ENCODE measurements at regions not wholly inside any gene's neighbourhood (a gene's known extent, or its start where the extent isn't known, plus 50 kb on each side); places are given as distances from the start of the nearest gene placed in this dataset.

DNA sequence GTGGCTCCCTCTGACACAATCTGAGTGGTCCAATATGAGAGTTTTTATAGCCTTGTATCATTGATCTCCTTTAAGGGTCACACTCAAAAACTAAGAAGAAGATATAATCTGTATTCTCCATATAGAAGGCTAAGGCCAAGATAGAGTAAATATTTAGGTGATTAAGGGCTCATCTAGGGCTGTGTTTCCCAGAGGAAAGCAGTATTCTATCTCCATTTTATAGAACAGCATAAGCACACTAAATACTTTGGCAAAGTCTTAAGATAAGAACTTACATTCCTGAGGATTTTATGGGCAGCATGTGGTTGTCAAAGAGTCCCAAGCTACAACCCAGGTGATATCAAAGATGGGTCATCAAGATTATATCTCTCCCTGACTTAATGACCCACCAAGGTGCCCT lies 377.6 kb downstream of the KIF16B start:
- TF ChIP-seq, protein P1, sequence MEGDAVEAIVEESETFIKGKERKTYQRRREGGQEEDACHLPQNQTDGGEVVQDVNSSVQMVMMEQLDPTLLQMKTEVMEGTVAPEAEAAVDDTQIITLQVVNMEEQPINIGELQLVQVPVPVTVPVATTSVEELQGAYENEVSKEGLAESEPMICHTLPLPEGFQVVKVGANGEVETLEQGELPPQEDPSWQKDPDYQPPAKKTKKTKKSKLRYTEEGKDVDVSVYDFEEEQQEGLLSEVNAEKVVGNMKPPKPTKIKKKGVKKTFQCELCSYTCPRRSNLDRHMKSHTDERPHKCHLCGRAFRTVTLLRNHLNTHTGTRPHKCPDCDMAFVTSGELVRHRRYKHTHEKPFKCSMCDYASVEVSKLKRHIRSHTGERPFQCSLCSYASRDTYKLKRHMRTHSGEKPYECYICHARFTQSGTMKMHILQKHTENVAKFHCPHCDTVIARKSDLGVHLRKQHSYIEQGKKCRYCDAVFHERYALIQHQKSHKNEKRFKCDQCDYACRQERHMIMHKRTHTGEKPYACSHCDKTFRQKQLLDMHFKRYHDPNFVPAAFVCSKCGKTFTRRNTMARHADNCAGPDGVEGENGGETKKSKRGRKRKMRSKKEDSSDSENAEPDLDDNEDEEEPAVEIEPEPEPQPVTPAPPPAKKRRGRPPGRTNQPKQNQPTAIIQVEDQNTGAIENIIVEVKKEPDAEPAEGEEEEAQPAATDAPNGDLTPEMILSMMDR (IDR thresholded peaks at IDR 0.05; ENCODE audit: insufficient read depth, low read depth, low read length, missing control alignments) = no peak
- no peak for DNase-seq (ENCODE audit: low read depth)
- H3K4me3 ChIP-seq (ENCODE audit: low read length) = no peak overlapping the region

DNA sequence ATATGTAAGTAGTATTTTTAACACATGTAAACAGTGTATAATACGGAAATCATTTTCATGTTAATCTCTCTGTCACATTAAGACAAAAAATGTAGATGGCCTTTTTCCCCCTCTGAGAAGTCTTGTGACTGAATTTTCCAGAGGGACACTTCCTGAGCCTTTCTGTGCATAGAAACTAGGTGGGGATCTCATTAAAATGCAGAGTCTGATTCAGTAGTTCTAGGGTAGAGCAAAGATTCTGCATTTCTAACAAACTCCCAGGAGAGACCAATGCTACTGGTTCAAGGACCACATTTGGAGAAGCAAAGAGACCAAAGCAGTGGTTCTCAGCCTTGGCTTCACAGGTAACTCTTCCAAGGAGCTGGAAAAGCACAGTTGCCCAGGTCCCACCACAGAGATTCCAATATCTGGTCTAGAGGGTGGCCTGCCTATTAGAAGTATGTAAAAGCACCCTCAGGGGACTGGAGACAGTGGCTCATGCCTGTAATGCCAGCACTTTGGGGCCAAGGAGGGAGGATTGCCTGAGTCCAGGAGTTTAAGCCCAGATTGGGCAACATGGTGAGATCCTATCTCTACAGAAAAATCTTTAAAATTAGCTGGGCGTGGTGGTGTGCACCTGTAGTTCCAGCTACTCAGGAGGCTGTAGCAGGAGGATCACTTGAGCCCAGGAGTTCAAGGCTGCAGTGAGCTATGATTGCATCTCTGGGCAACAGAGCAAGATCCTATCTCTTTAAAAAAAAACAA lies 378.5 kb downstream of the KIF16B start:
- TF ChIP-seq, protein P1 (IDR thresholded peaks at IDR 0.05; ENCODE audit: insufficient read depth, low read depth, low read length, missing control alignments) = no peak
- H3K4me3 ChIP-seq (ENCODE audit: low read length) = no peak overlapping the region
- DNase-seq (ENCODE audit: low read depth) = no peak

DNA sequence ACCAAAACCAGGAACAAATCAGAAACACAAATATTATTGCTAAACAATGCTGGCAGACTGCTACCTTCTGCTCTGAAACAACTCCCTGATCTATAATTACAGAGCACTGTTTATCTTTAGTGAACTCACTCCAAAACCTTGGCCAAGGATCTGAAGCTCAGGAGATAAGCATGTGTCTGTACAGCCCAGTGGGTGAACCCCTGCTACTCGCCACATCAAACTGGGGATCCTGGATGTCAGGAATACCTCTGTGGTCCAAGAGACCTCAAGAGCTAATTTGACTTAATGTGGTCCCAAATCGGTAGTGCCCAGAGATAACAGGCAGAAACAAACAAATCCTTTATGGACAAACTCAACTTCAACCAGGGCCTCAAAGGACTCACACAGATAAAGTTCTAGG lies 381.8 kb downstream of the KIF16B start:
- no peak for DNase-seq (ENCODE audit: low read depth)
- TF ChIP-seq, protein P1 (IDR thresholded peaks at IDR 0.05; ENCODE audit: insufficient read depth, low read depth, low read length, missing control alignments) = no peak
- H3K4me3 ChIP-seq (ENCODE audit: low read length) = no peak overlapping the region

DNA sequence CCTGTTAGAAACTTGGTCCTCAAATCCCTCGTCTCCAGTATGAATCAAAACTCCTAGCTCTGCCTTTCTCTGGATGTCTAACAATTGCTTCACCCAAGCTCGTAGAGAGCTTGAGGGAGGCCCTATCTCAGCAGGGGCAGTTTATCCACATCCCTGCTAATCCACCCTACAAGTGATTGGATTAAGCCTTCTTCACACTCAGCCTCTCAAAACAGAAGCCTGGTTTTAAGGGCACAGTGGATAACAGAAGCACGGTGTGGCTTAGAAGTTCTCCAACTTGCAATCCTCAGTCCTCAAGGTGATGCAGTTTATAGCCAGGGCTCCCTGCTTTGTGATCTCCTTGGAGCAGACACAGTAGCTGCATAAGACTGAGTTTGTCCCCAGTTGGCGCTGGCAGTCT lies 383.9 kb downstream of the KIF16B start:
- no peak overlapping the region for H3K4me3 ChIP-seq (ENCODE audit: low read length)
- TF ChIP-seq, protein P1 (IDR thresholded peaks at IDR 0.05; ENCODE audit: insufficient read depth, low read depth, low read length, missing control alignments) = no peak
- DNase-seq (ENCODE audit: low read depth) = no peak

DNA sequence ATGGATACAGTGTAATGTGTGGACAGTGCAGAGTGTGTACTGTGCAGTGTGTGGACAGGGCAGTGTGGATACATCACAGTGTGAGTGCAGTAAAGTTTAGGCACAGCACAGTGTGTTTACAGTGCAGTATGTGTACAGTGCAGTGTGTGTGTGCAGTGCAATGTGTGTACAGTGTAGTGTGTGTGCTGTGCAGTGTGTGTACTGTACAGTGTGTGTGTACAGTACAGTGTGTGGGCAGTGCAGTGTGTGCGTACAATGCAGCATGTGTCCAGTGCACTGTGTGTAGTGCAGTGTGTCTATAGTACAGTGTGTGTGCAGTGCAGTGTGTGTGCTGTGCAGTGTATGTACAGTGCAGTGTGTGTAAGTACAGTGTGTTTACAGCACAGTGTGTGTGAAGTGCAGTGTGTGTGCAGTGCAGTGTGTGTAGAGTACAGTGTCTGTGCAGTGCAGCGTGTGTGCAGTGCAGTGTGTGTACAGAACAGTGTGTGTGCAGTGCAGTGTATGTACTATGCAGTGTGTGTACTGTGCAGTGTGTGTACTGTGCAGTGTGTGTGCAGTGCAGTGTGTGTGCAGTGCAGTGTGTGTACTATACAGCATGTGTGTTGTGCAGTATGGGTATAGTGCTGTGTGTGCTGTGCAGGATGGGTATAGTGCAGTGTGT lies 385.2 kb downstream of the KIF16B start:
- TF ChIP-seq, protein P1 (IDR thresholded peaks at IDR 0.05; ENCODE audit: insufficient read depth, low read depth, low read length, missing control alignments) = no peak
- DNase-seq (ENCODE audit: low read depth) = no peak
- no peak overlapping the region for H3K4me3 ChIP-seq (ENCODE audit: low read length)

DNA sequence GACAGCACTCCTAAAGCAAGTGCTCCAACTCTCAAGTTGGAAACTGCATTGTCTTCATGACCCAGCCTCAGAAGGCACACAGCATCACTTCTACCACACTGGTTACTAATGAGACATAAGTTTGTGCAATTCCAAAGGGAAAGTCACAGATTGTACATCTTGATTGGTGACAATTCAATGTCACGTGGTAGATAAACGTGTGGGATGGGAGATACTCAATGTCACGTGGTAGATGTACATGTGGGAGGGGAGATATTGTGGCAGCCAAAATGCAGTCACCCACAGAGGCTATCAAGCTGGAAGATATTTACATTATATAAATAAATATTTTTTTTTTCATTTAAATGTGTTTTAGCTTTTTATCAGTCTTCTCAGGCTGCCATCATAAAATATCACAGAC lies 393.3 kb downstream of the KIF16B start:
- H3K4me3 ChIP-seq (ENCODE audit: low read length) = no peak overlapping the region
- TF ChIP-seq, protein P1 (IDR thresholded peaks at IDR 0.05; ENCODE audit: insufficient read depth, low read depth, low read length, missing control alignments) = no peak
- DNase-seq (ENCODE audit: low read depth) = no peak
